HG02798 (cell line): ENCODE measurements at regions not wholly inside any gene's neighbourhood (a gene's known extent, or its start where the extent isn't known, plus 50 kb on each side); places are given as distances from the start of the nearest gene placed in this dataset.

ENCODE experiments used
- ATAC-seq: cut with Tn5 transposase; IDR thresholded peaks from one replicate; pipeline ENCODE4 v1.9.1; 2021; ENCODE audit warnings: mild to moderate bottlenecking; ENCODE audit not compliant: unreplicated experiment, poor library complexity

- no peak for ATAC-seq
Observed at GRCh38 chr2:37425408-37425807, 81.0 kb downstream of the QPCT start.

GRCh38 chr2:37427241-37427640, 82.8 kb downstream of the QPCT start:
- ATAC-seq = no peak

- no peak for ATAC-seq
Observed at GRCh38 chr2:37436323-37436722, 91.9 kb downstream of the QPCT start.

DNA sequence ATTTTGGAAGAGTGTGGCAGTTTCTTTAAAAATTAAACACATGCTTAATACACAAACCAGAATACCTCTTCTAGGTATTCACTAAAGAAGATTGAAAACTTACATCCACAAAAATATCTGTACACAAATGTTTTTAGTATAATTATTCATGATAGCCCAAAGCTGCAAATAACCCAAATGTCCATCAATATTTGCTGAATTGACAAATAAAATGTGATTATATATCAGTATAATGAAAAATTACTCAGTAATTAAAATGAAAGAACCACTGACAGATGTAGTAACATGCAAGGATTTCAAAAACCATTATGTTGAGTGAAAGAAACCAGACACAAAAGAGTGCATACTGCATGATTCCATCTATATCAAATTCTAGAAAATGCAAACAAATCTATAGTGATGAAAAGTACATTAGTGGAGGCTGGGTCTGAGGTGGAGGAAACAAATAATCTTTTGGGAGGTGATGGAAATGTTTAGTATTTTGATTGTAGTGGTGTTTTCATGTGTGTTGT, 94.8 kb downstream of the QPCT start:
- no peak for ATAC-seq

GRCh38 chr2:37441055-37441454, 96.6 kb downstream of the QPCT start:
- ATAC-seq = no peak

GRCh38 chr2:37443082-37443481, 98.7 kb downstream of the QPCT start:
- no peak for ATAC-seq

DNA sequence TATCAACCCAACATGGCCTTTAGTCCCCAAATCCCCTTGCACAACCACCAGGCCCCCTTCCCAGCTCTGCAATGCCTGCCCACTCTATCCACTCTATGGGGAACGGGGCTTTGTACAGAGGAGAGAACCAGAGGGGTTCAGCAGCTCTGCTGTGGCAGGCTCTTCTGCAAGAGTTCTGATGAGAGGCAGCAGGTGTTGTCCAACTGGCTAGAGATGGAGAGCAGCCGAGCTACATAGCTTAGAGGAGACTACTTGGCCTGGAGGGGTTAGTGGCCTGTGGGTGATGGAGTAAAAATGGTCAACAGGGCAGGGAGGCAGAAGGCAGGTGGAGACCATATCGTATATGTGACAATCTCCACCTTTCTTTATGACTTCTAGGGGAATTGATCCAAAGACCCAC, 103.0 kb downstream of the QPCT start:
- no peak for ATAC-seq

- ATAC-seq = no peak
Observed at GRCh38 chr2:37448342-37449120, 104.1 kb downstream of the QPCT start.

- no peak for ATAC-seq
Observed at GRCh38 chr2:37449761-37450296, 105.4 kb downstream of the QPCT start.

- ATAC-seq = no peak
Observed at GRCh38 chr2:37453027-37453426, 108.6 kb downstream of the QPCT start.

- no peak for ATAC-seq
Observed at GRCh38 chr2:37454851-37455762, 110.7 kb downstream of the QPCT start.

DNA sequence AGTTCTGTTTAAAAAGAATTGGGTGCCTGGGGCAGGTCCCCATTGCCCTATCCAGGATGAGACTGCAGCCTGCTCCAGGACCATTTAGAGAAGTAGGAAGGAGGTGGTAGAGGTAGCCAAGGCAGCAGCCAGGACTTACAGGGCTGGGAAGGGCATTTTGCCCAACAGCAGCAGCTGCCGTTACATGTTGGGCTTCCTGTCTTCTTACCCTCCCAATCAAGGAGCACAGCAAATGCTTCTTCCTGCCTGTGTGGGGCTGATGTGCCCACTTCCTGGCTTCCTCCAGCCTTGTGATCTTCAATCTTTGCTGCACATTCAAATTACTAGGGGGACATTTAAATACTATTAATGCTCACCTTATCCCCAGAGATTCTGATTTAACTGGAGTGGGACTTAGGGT, 112.0 kb downstream of the QPCT start:
- no peak for ATAC-seq

GRCh38 chr2:37457401-37457901, 113.0 kb downstream of the QPCT start:
- no peak for ATAC-seq

GRCh38 chr2:37458133-37458532, 113.7 kb downstream of the QPCT start:
- ATAC-seq = no peak

DNA sequence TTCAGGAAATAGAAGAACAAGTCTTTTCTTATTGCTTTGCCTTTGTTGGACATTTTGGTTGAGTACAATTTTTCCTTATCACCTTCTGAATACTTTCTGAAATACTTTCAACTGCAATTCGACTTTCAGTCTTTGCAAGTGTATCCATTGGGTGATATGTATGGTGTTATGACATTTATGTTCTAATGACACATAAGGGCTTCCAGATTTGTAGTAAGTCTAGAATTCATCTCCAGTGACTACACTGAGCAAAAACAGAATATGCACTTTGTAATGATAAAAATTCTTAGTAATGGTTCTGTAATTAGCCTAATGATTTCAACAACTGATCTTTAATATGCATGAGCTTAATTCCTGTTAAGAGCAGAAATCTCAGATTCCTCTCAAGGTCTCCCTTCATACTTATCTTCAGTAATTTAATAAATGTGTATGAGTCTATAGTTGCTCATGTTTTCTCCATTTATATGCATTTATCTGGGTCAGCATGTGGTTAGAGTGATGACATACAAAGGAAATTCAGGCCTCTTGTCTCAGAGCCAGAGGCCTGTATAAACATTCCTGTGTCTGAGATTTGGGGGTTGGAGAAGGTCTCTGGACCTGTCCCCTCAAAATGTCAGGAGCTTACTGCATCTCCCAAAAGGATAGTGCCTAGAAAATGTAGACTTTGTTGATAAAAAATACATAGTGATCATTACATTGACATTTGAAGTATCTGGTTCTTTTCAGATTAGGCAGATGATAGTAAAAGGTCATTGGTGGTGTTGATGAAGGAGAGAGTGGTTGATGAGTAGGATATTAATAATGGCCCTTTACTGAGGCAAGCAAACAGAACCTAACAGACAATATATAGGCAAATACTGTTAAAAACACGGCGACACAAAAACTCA, 114.9 kb downstream of the QPCT start:
- no peak for ATAC-seq

GRCh38 chr2:37460896-37461229, 116.4 kb downstream of the QPCT start:
- no peak for ATAC-seq

DNA sequence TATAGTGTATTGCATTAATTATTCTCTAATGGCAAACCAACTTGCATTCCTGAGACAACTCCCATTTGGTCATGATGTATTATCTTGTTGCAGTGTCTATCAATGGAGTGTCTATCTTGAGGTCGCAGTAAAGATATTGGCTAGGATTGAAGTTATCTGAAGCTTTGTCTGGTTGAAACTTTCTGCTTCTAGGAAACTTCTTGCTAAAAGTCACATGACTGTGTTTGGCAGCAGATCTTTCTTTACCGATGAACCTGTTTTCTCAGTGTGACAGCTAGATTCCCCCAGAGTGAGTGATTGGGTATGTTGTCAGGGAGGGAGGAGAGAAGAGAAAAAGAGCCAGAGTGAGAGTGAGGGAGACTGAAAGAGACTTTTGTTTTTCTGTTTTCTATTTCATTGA, 119.6 kb downstream of the QPCT start:
- no peak for ATAC-seq

DNA sequence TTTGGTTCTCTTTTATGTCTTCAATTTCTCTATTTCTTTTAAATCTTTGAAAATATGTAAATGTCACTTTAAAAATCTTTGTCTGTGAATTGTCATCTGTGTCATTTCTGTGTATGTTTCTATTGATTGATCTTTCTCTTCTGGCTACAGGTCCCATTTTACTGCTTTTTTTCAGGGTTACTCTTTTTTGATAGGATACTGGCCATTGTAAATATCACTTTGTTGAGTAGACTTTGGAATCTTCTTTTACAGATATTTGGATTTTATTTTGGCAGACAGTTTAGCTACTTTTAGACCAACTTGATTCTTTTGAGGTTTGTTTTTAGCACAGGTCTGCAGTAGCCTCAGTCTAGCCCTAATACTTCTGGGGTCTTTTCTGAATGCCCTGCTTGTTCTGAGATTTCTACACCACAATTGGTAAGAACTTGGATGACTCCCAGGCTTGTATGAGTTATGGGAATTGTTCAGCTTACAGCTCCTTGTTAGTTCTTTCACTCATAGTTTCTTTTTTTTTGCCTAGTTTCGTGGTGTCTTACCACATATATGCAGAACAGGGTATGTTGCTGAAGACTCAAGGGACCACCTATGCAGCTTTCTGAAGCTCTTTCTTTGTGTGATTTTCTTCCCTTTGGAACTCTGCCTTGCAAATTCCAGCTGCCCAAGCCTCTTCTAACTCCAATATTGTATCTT, 122.2 kb downstream of the QPCT start:
- no peak for ATAC-seq

DNA sequence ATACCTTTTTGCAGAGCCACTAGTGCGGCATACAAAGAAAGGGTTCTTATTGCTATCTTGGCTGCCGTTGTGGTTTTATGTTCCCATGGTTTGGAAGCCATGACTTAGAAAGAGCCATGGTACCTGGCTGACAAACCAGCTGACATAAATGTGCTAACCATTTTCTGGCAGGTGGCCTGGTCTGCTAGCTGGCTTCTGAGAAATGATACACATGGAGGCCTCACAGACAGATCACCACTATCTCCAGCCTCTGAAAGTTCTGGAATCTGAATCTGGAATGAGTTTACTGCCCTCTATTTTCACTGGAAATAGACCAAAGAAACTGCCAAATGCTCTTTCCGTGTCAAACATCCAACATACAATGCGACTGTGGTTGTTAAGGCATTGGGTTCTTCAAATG, 123.7 kb downstream of the QPCT start:
- no peak for ATAC-seq
